ENCODE measurements at regions not wholly inside any gene's neighbourhood (a gene's known extent, or its start where the extent isn't known, plus 50 kb on each side); places are given as distances from the start of the nearest gene placed in this dataset.
"Not testable (repeated sequence)": the region's sequence is repeated elsewhere in the genome, so short reads cannot be mapped to it uniquely, and the experiment has no call there.

GRCh38 chr20:30624310-30624709, 633.2 kb upstream of the DEFB115 start:
- not testable (repeated sequence) for TF ChIP-seq CTCF, POLR2A (IDR thresholded peaks at IDR 0.05)

All from body of pancreas (tissue), 4 donors.